Sigmoid colon (tissue), 3 donors: ENCODE measurements at regions not wholly inside any gene's neighbourhood (a gene's known extent, or its start where the extent isn't known, plus 50 kb on each side); places are given as distances from the start of the nearest gene placed in this dataset.

Source experiments
- CTCF ChIP-seq, 4 experiments: fragments of 450-650 bp in 3 of 4; fragments of 200-600 bp in 1 of 4; IDR thresholded peaks; one replicate each; pipeline ENCODE4 v1.5.1; 2016 to 2019; ENCODE audit warnings: antibody characterized with exemption in 4 of 4, mild to moderate bottlenecking in 3 of 4, moderate library complexity in 2 of 4
- POLR2A ChIP-seq, 2 donors: fragments of 450-650 bp; IDR thresholded peaks; one replicate each; pipeline ENCODE4 v1.6.1; 2016; ENCODE audit warnings: antibody characterized with exemption in 2 of 2, mild to moderate bottlenecking in 2 of 2, moderate library complexity in 2 of 2

DNA sequence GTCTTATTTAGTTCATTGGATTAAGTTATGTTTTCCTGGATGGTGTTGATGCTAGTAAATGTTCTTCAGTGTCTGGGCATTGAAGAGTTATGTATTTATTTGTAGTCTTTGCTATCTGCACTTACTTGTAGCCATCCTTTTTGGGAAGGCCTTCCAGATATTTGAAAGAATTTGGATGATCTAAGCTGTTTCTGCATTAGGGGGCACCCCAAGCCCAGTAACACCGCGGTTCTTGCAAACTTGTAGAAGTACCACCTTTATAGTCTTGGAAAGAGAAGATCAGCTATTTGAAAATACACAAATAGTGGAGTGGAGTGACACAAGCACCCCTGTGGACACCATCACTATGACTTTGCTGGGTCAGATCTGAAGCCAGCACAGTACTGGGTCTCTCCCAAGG lies 175.9 kb upstream of the KIF2B start:
- no peak for TF ChIP-seq POLR2A (IDR thresholded peaks at IDR 0.05)
- no peak for TF ChIP-seq CTCF (IDR thresholded peaks at IDR 0.05)
